ENCODE measurements at regions not wholly inside any gene's neighbourhood (a gene's known extent, or its start where the extent isn't known, plus 50 kb on each side); places are given as distances from the start of the nearest gene placed in this dataset.

GRCh38 chr10:118521415-118522117, 73.9 kb downstream of the PRLHR start:
- DNase-seq: no peak
- intact Hi-C loops (cut with micrococcal nuclease; ENCODE audit: unreplicated experiment): loop anchor here (1.0 kb wide), 1 partner anchor 17 kb away; no protein-coding TSS in a partner anchor
- CTCF ChIA-PET: no interaction called here
- H3K4me3 ChIP-seq: no peak overlapping the region
- H3K4me2 ChIP-seq: no peak overlapping the region
- peaks cover 22% of the 10 kb centered on the region for H3F3A ChIP-seq (ENCODE audit: insufficient read depth, low read depth)
- no peaks in the 10 kb centered on the region for H4K20me1 ChIP-seq (ENCODE audit: insufficient read depth)
- H3K4me1 ChIP-seq (replicated peaks; ENCODE audit: insufficient read depth): peaks cover 27% of the 10 kb centered on the region
- TF ChIP-seq EZH2 (IDR thresholded peaks at IDR 0.05; ENCODE audit: low read depth): no peak
- peak overlapping the region; percentile 81 for H3K27ac ChIP-seq
- no peak overlapping the region for H2AFZ ChIP-seq
- no TSS peak for BruUV-seq (replicated peaks)
- H3K27me3 ChIP-seq (ENCODE audit: insufficient read depth, low read depth): no peaks in the 10 kb centered on the region
- H3K36me3 ChIP-seq (ENCODE audit: low read depth): no peaks in the 10 kb centered on the region
- POLR2A ChIA-PET (ENCODE audit: unreplicated experiment): no interaction called here
- no peaks in the 10 kb centered on the region for H3K9me2 ChIP-seq (ENCODE audit: insufficient read depth)
- no peaks in the 10 kb centered on the region for H3K79me2 ChIP-seq (ENCODE audit: low read depth)
- H3K9me3 ChIP-seq (ENCODE audit: insufficient read depth, low read depth): no peaks in the 10 kb centered on the region

- intact Hi-C loops (cut with micrococcal nuclease; ENCODE audit: unreplicated experiment): no loop called here
- POLR2A ChIA-PET (ENCODE audit: unreplicated experiment): no interaction called here
- TF ChIP-seq CTCF (conservative IDR thresholded peaks at IDR 0.05): no peak
- TF ChIP-seq EZH2 (IDR thresholded peaks at IDR 0.05; ENCODE audit: low read depth): no peak
Measured at GRCh38 chr10:118520116-118520742, 75.2 kb downstream of the PRLHR start.

GRCh38 chr10:118518095-118518494, 77.4 kb downstream of the PRLHR start:
- CTCF ChIA-PET: no interaction called here
- Histone ChIP-seq H3F3A (ENCODE audit: insufficient read depth, low read depth) (peaks cover 10% of the 10 kb centered on the region), H3K36me3 (ENCODE audit: low read depth) (no peaks in the 10 kb centered on the region), H3K4me3 (no peak overlapping the region), H3K27me3 (ENCODE audit: insufficient read depth, low read depth) (no peaks in the 10 kb centered on the region), H3K4me2 (no peak overlapping the region), H3K4me1 (replicated peaks; ENCODE audit: insufficient read depth) (peaks cover 14% of the 10 kb centered on the region), H3K27ac (no peak overlapping the region), H4K20me1 (ENCODE audit: insufficient read depth) (no peaks in the 10 kb centered on the region), H3K9me3 (ENCODE audit: insufficient read depth, low read depth) (no peaks in the 10 kb centered on the region), H3K79me2 (ENCODE audit: low read depth) (no peaks in the 10 kb centered on the region), H3K9me2 (ENCODE audit: insufficient read depth) (no peaks in the 10 kb centered on the region), H2AFZ (no peak overlapping the region)
- no peak for DNase-seq
- intact Hi-C loops (cut with micrococcal nuclease; ENCODE audit: unreplicated experiment): no loop called here
- TF ChIP-seq CTCF (conservative IDR thresholded peaks at IDR 0.05): no peak
- no peak for TF ChIP-seq EZH2 (IDR thresholded peaks at IDR 0.05; ENCODE audit: low read depth)
- BruUV-seq (replicated peaks): no TSS peak
- POLR2A ChIA-PET (ENCODE audit: unreplicated experiment): no interaction called here

More at GRCh38 chr10:118520116-118520742, 75.2 kb downstream of the PRLHR start:
- Histone ChIP-seq H3K4me1 (replicated peaks; ENCODE audit: insufficient read depth) (peaks cover 27% of the 10 kb centered on the region), H3K27me3 (ENCODE audit: insufficient read depth, low read depth) (no peaks in the 10 kb centered on the region), H3K9me3 (ENCODE audit: insufficient read depth, low read depth) (no peaks in the 10 kb centered on the region), H3K27ac (no peak overlapping the region), H4K20me1 (ENCODE audit: insufficient read depth) (no peaks in the 10 kb centered on the region), H3K4me3 (no peak overlapping the region), H3K36me3 (ENCODE audit: low read depth) (no peaks in the 10 kb centered on the region), H3K4me2 (no peak overlapping the region), H2AFZ (no peak overlapping the region), H3F3A (ENCODE audit: insufficient read depth, low read depth) (peaks cover 22% of the 10 kb centered on the region), H3K9me2 (ENCODE audit: insufficient read depth) (no peaks in the 10 kb centered on the region), H3K79me2 (ENCODE audit: low read depth) (no peaks in the 10 kb centered on the region)
- DNase-seq: no peak
- no TSS peak for BruUV-seq (replicated peaks)
- CTCF ChIA-PET: no interaction called here
